Type B pancreatic cell (in vitro differentiated cells): ENCODE measurements at regions not wholly inside any gene's neighbourhood (a gene's known extent, or its start where the extent isn't known, plus 50 kb on each side); places are given as distances from the start of the nearest gene placed in this dataset.
A peak's percentile ranks its signal among the peaks of the same experiment; 100 is the strongest.

Experiments
- DNase-seq: peaks from one replicate; pipeline ENCODE4 v3.0.0; 2021; ENCODE audit warnings: mixed read lengths; ENCODE audit not compliant: unreplicated experiment; ENCODE audit errors: extremely low spot score
- H3K27ac Mint-ChIP-seq: 2 replicates; pipeline ENCODE4 v1.8.0; 2021; ENCODE audit warnings: mild to moderate bottlenecking, mixed read lengths
- H3K27me3 Mint-ChIP-seq: 2 replicates; pipeline ENCODE4 v1.8.0; 2021; ENCODE audit warnings: mixed read lengths
- H3K36me3 Mint-ChIP-seq: 2 replicates; pipeline ENCODE4 v1.8.0; 2021; ENCODE audit warnings: mixed read lengths
- H3K4me1 Mint-ChIP-seq: one replicate; pipeline ENCODE4 v1.8.0; 2021; ENCODE audit warnings: mixed read lengths; ENCODE audit not compliant: unreplicated experiment
- H3K4me3 Mint-ChIP-seq: 2 replicates; pipeline ENCODE4 v1.8.0; 2021; ENCODE audit warnings: mild to moderate bottlenecking, mixed read lengths
- H3K9me3 Mint-ChIP-seq: 2 replicates; pipeline ENCODE4 v1.8.0; 2021; ENCODE audit warnings: mixed read lengths
- TF ChIP-seq, protein P1 (sequence below): fragments of 200-600 bp; sonication (generic); conservative IDR thresholded peaks from 2 replicates; pipeline ENCODE4 v1.5.0; 2021; ENCODE audit warnings: antibody characterized with exemption, mild to moderate bottlenecking

DNA sequence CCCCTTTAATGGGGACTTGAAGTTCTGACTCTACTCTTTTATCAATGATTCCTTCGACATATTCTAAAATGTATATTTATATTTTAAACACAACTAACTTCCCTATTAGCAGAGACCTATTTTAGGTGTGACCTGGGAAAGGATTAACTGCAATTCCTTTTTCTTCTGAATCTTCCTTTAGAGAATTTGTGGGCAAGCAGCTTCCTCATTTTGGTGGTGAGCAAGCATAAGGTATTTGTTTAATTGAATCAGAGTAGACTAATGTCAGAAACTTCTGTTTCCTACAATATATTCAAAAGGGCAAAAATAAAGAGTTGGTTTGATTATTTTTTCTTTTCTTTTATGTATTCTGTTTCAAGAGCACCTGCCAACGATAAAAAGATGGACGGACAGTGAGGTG lies 237.0 kb downstream of the IKZF2 start:
- Mint-ChIP-seq H3K27ac (peak overlapping the region; percentile 83), H3K27me3 (no peaks in the 10 kb centered on the region), H3K9me3 (no peaks in the 10 kb centered on the region), H3K4me3 (no peak overlapping the region), H3K4me1 (peaks cover 12% of the 10 kb centered on the region), H3K36me3 (no peaks in the 10 kb centered on the region)
- TF ChIP-seq, protein P1, sequence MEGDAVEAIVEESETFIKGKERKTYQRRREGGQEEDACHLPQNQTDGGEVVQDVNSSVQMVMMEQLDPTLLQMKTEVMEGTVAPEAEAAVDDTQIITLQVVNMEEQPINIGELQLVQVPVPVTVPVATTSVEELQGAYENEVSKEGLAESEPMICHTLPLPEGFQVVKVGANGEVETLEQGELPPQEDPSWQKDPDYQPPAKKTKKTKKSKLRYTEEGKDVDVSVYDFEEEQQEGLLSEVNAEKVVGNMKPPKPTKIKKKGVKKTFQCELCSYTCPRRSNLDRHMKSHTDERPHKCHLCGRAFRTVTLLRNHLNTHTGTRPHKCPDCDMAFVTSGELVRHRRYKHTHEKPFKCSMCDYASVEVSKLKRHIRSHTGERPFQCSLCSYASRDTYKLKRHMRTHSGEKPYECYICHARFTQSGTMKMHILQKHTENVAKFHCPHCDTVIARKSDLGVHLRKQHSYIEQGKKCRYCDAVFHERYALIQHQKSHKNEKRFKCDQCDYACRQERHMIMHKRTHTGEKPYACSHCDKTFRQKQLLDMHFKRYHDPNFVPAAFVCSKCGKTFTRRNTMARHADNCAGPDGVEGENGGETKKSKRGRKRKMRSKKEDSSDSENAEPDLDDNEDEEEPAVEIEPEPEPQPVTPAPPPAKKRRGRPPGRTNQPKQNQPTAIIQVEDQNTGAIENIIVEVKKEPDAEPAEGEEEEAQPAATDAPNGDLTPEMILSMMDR, result no peak
- no peak for DNase-seq

DNA sequence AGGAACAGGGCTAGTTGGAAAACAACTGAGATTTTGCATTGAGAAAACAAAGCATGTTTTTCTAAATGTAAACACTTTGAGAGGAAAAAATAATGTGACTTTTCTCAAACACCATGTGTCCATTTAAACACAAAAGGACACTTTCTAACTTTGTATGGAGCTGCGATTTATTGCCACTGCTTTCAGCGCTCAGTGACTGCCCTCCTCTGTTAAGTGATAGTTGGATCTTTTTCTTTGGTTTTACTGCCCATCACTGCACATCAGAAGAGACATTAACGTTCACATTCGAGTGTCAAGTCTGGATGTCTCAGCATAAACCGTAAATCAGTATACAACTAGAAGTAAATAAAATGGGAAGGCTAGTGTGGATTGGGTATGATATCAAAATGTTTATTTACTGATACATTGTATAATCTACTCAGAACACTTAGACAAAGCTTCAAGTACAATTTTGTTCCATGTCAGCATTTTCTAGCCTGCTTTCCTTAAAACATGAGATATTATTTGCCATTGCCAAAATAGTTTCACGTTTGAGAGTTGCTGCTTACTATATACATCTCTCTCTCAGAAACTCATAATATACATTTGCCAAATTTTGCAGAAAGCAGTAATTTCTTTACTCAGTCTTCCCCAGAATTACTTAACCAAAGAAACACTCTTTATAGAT lies 237.6 kb downstream of the IKZF2 start:
- no peaks in the 10 kb centered on the region for H3K27me3 Mint-ChIP-seq
- H3K27ac Mint-ChIP-seq, result peak overlapping the region; percentile 83
- no peak for DNase-seq
- H3K36me3 Mint-ChIP-seq, result no peaks in the 10 kb centered on the region
- H3K9me3 Mint-ChIP-seq, result no peaks in the 10 kb centered on the region
- H3K4me1 Mint-ChIP-seq, result peaks cover 12% of the 10 kb centered on the region
- TF ChIP-seq, protein P1, result no peak
- H3K4me3 Mint-ChIP-seq, result no peak overlapping the region

DNA sequence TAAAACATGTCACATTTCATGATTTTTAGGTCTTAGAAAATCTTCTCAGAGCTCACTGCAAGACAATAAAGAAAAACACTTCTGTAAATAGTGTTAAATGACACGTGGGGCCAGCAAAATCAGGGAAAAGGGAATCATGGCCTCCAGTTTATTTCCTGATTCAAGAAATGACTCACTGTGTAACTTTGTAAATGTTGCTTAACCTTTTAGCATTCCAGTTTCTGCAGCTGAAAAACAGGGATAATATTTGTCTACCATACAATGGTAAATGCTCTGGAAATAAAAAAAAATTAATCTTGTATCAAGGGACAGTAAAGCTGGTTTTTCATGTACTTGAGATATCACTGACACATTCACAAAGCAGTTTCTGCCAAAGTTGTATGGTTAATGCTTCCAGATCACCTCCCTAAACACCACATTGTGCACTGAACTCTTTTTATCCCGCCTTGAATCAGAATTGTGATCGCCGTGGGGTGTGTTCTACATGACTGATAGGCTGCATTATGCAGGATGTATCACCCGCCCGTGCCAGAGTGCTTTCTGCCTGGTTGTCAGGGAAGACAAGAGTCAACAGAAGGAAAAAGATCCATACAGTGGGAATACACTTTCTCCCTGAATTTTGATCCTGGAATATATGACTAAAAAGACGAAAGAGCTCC lies 238.8 kb downstream of the IKZF2 start:
- Mint-ChIP-seq H3K4me3 (peak overlapping the region; percentile 69), H3K9me3 (no peaks in the 10 kb centered on the region), H3K27me3 (no peaks in the 10 kb centered on the region), H3K27ac (peak overlapping the region; percentile 83), H3K4me1 (peaks cover 12% of the 10 kb centered on the region), H3K36me3 (no peaks in the 10 kb centered on the region)
- TF ChIP-seq, protein P1, result no peak
- DNase-seq, result no peak

DNA sequence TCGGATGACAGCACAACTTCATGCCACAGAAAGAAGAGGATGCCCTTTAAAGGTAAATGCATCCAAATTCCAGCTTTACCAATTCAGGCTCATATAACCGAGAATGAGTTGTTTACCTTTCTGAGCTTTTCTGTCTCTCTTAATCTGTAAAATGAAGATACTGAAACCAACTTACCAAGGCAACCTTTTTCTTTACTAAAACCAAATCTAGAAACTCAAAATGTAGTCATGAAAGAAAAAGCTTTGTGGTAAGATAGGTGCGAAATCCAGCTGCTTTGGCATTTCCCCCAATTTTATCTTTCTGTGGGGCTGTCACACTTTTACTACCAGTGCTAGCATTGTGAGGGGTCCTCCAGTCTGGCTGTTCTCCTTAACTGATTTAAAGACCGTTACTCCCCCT lies 240.4 kb downstream of the IKZF2 start:
- H3K4me3 Mint-ChIP-seq, result peak overlapping the region; percentile 13
- peaks cover 3% of the 10 kb centered on the region for H3K36me3 Mint-ChIP-seq
- peaks cover 3% of the 10 kb centered on the region for H3K9me3 Mint-ChIP-seq
- no peaks in the 10 kb centered on the region for H3K27me3 Mint-ChIP-seq
- TF ChIP-seq, protein P1, result no peak
- peaks cover 16% of the 10 kb centered on the region for H3K4me1 Mint-ChIP-seq
- DNase-seq, result no peak
- H3K27ac Mint-ChIP-seq, result peak overlapping the region; percentile 46

DNA sequence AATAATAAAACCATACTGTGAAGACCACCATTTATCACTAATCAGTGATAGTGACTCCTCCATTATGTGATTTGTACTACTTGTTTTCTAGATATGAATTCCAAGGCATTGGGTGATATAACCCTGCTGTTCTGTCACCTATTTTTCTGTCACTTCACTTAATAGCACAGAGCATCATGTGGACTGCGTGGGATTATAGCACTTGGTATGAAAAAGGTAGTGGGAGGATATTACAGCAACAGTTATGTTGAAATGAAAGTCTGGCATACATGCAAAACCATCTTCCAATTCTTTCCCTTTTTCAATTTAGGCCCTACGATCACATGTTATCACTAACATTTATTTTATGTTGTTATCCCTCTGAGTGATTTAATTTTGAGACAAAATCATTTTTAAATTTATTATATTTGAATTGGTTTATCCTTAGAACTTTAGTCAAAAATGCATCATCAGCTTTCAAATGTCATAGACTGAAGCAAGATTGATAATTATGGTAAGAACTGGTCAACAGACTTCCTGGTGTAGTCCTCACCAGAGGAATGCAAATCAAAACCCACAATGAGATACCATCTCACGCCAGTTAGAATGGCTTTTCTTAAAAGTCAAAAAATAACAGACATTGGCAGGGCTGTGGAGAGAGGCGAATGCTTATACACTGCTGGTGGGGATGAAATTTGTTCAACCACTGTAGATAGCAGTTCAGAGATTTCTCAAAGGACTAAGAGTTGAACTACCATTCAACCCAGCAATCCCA lies 242.6 kb downstream of the IKZF2 start:
- H3K27ac Mint-ChIP-seq, result no peak overlapping the region
- H3K36me3 Mint-ChIP-seq, result peaks cover 3% of the 10 kb centered on the region
- H3K4me1 Mint-ChIP-seq, result peaks cover 18% of the 10 kb centered on the region
- H3K4me3 Mint-ChIP-seq, result no peak overlapping the region
- H3K27me3 Mint-ChIP-seq, result no peaks in the 10 kb centered on the region
- DNase-seq, result no peak
- H3K9me3 Mint-ChIP-seq, result peaks cover 6% of the 10 kb centered on the region
- TF ChIP-seq, protein P1, result no peak
